IMR-90 (cell line): ENCODE measurements at regions not wholly inside any gene's neighbourhood (a gene's known extent, or its start where the extent isn't known, plus 50 kb on each side); places are given as distances from the start of the nearest gene placed in this dataset.

ENCODE experiments used
- ATAC-seq: fragments of 200-7000 bp; cut with Tn5 transposase; 2 replicates; pipeline ENCODE4 v1.9.1; 2020; ENCODE audit warnings: low read depth, mild to moderate bottlenecking, moderate library complexity
- BruUV-seq: library from RNA; stranded (reverse); fragments of 400-500 nt; replicated peaks from 2 replicates; lab custom pipeline; 2021; lab: Mats Ljungman, UMichigan
- CTCF ChIA-PET: fragments of 300-600 bp; formaldehyde crosslinking; extraction: SDS; loops from one replicate; lab custom pipeline; 2021; ENCODE audit warnings: antibody characterized with exemption; lab: Yijun Ruan, JAX
- POLR2A ChIA-PET: fragments of 300-600 bp; sonication (Branson Sonifier 250); formaldehyde crosslinking; loops from one replicate; lab custom pipeline; 2022; ENCODE audit warnings: antibody characterized with exemption; ENCODE audit not compliant: unreplicated experiment; lab: Charles Lee
- DNase-seq: peaks from one replicate; pipeline ENCODE4 v3.0.0; 2013
- H2AFZ ChIP-seq: replicated peaks from 2 replicates; pipeline ENCODE3; 2013; ENCODE audit warnings: low read length, mild to moderate bottlenecking; ENCODE audit not compliant: poor library complexity
- H2AK5ac ChIP-seq: 2 replicates; pipeline ENCODE4 v1.6.1; 2013; ENCODE audit warnings: low read depth, low read length, inconsistent platforms
- H2AK9ac ChIP-seq: replicated peaks from 2 replicates; pipeline ENCODE3; 2013; ENCODE audit warnings: mild to moderate bottlenecking, low read depth, low read length, moderate library complexity; ENCODE audit not compliant: poor library complexity
- H2BK120ac ChIP-seq: 2 replicates; pipeline ENCODE4 v1.6.1; 2013; ENCODE audit warnings: low read depth, low read length, inconsistent platforms
- H2BK15ac ChIP-seq: 3 replicates; pipeline ENCODE4 v1.6.1; 2013; ENCODE audit warnings: low read depth, low read length, inconsistent platforms
- H2BK20ac ChIP-seq: 2 replicates; pipeline ENCODE4 v1.6.1; 2013; ENCODE audit warnings: low read depth, mild to moderate bottlenecking, inconsistent platforms, low read length, moderate library complexity
- H2BK5ac ChIP-seq: 2 replicates; pipeline ENCODE4 v1.6.1; 2013; ENCODE audit warnings: mild to moderate bottlenecking, low read depth, low read length, inconsistent platforms; ENCODE audit not compliant: poor library complexity, severe bottlenecking
- H3K14ac ChIP-seq: replicated peaks from 2 replicates; pipeline ENCODE4 v1.6.1; 2013; ENCODE audit warnings: low read depth, low read length, inconsistent platforms
- H3K18ac ChIP-seq: 2 replicates; pipeline ENCODE4 v1.6.1; 2013; ENCODE audit warnings: low read depth, low read length, control low read depth
- H3K23ac ChIP-seq: 2 replicates; pipeline ENCODE4 v1.6.1; 2013; ENCODE audit warnings: low read depth, low read length, inconsistent platforms
- H3K27ac ChIP-seq: 2 replicates; pipeline ENCODE4 v1.5.1; 2013; ENCODE audit warnings: mild to moderate bottlenecking, control low read depth, low read length; ENCODE audit not compliant: insufficient read depth
- H3K27me3 ChIP-seq: 2 replicates; pipeline ENCODE4 v1.6.1; 2013; ENCODE audit warnings: low read length; ENCODE audit not compliant: control insufficient read depth, insufficient read depth
- H3K36me3 ChIP-seq: 2 replicates; pipeline ENCODE4 v1.6.1; 2013; ENCODE audit warnings: low read length, mixed read lengths; ENCODE audit not compliant: control insufficient read depth, insufficient read depth
- H3K4ac ChIP-seq: 2 replicates; pipeline ENCODE4 v1.6.1; 2013; ENCODE audit warnings: low read depth, low read length, inconsistent platforms
- H3K4me1 ChIP-seq: 2 replicates; pipeline ENCODE4 v1.6.1; 2013; ENCODE audit warnings: low read length, mixed read lengths; ENCODE audit not compliant: control insufficient read depth, insufficient read depth
- H3K4me2 ChIP-seq: 2 replicates; pipeline ENCODE4 v1.6.1; 2013; ENCODE audit warnings: low read depth, mild to moderate bottlenecking, control low read depth, low read length, moderate library complexity
- H3K4me3 ChIP-seq: 2 replicates; pipeline ENCODE4 v1.5.1; 2013; ENCODE audit warnings: low read depth, mild to moderate bottlenecking, control low read depth, low read length, moderate library complexity; ENCODE audit not compliant: insufficient read depth
- H3K56ac ChIP-seq: 2 replicates; pipeline ENCODE4 v1.6.1; 2013; ENCODE audit warnings: low read length, inconsistent platforms; ENCODE audit not compliant: insufficient read depth; ENCODE audit errors: extremely low read depth
- H3K79me1 ChIP-seq, 2 experiments: 2 replicates each; pipeline ENCODE4 v1.6.1; 2013; ENCODE audit warnings: low read length in 2 of 2, inconsistent platforms in 1 of 2, low read depth in 1 of 2
- H3K9ac ChIP-seq: 2 replicates; pipeline ENCODE4 v1.6.1; 2013; ENCODE audit warnings: low read depth, low read length, control low read depth
- H3K9me1 ChIP-seq: 2 replicates; pipeline ENCODE4 v1.6.1; 2013; ENCODE audit warnings: low read length, inconsistent platforms; ENCODE audit not compliant: insufficient read depth
- H3K9me3 ChIP-seq: 2 replicates; pipeline ENCODE4 v1.6.1; 2013; ENCODE audit warnings: low read length; ENCODE audit not compliant: control insufficient read depth, insufficient read depth
- H4K20me1 ChIP-seq: 2 replicates; pipeline ENCODE4 v1.6.1; 2013; ENCODE audit warnings: low read length, inconsistent platforms; ENCODE audit not compliant: insufficient read depth
- H4K5ac ChIP-seq: 2 replicates; pipeline ENCODE4 v1.6.1; 2013; ENCODE audit warnings: mild to moderate bottlenecking, low read depth, low read length, control low read depth
- H4K8ac ChIP-seq, 2 experiments: 2 replicates each; pipeline ENCODE4 v1.6.1; 2013; ENCODE audit warnings: low read depth in 2 of 2, low read length in 2 of 2, control low read depth in 1 of 2, inconsistent platforms in 1 of 2
- H4K91ac ChIP-seq: 2 replicates; pipeline ENCODE4 v1.6.1; 2013; ENCODE audit warnings: low read depth, low read length, inconsistent platforms; ENCODE audit not compliant: insufficient read depth
- MAZ ChIP-seq: IDR thresholded peaks from 2 replicates; pipeline ENCODE4 v1.6.1; 2012; ENCODE audit warnings: low read depth, mild to moderate bottlenecking, low read length, improper control_type of control experiment, moderate library complexity, borderline replicate concordance
- NFE2L2 ChIP-seq: fragments of 150-350 bp; IDR thresholded peaks from 2 replicates; pipeline ENCODE4 v1.6.1; 2016; ENCODE audit warnings: low read depth, mild to moderate bottlenecking, low read length
- POLR2A ChIP-seq: IDR thresholded peaks from 2 replicates; pipeline ENCODE4 v1.6.1; 2012; ENCODE audit warnings: mild to moderate bottlenecking, low read depth, low read length
- RAD21 ChIP-seq: IDR thresholded peaks from 2 replicates; pipeline ENCODE4 v1.6.1; 2012; ENCODE audit warnings: low read length, improper control_type of control experiment
- USF2 ChIP-seq: fragments of 150-350 bp; IDR thresholded peaks from 2 replicates; pipeline ENCODE4 v1.6.1; 2017; ENCODE audit warnings: mild to moderate bottlenecking, antibody characterized with exemption, low read length, low read depth
- WGBS, 2 experiments: methylation state at CpG; one replicate each; pipeline versions ENCODE4 v1.1.5 to v1.1.7; 2013; ENCODE audit warnings: missing lambda C conversion rate in 2 of 2; ENCODE audit not compliant: insufficient read length in 1 of 2; ENCODE audit errors: extremely low coverage in 2 of 2; 5-methylcytosine and 5-hydroxymethylcytosine counted together
- dilution Hi-C: fragments of 300-500 bp; cut with HindIII; formaldehyde crosslinking; loops from one replicate; pipeline ENCODE4 v1.14.3; 2018; ENCODE audit warnings: low sequenced_read_pairs; ENCODE audit not compliant: unreplicated experiment
- in situ Hi-C: fragments of 300-500 bp; cut with MboI; formaldehyde crosslinking; loops from 3 replicates; pipeline ENCODE4 v1.14.3; 2019; ENCODE audit warnings: low sequenced_read_pairs, inconsistent platforms, mixed read lengths
- intact Hi-C: fragments of 100-400 bp; cut with micrococcal nuclease; formaldehyde crosslinking; loops from 2 replicates; pipeline ENCODE4 v1.10.0; 2022

DNA sequence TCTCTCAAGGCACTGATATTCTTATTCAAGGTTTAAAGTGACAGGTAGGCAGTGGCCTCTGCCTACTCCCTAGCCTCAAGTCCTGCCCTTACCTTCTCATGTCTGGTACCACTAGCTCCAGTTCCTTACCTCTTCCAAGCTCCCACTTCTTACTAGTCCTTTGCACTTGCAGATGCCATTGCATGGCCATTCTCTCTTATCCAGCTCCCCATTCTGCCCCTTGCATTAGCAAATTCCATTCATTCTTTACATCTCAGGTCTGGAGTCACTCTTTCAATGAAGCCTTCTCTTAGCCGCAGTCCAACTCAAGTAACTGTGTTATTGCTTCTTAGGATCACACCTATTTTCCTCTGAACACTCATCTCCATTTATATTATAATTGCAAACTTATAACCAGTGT, 807.1 kb downstream of the EDEM1 start:
- H3K4me2 ChIP-seq, result no peak overlapping the region
- H3K23ac ChIP-seq, result no peak overlapping the region
- no peak overlapping the region for H2AK9ac ChIP-seq
- WGBS, 2 experiments, result no CpG with 5 or more reads among the region's 1 CpG
- H3K36me3 ChIP-seq, result no peaks in the 10 kb centered on the region
- BruUV-seq, result no TSS peak
- no peak overlapping the region for H2BK5ac ChIP-seq
- H3K18ac ChIP-seq, result no peak overlapping the region
- H3K9me3 ChIP-seq, result peaks cover 5% of the 10 kb centered on the region
- no peak overlapping the region for H4K8ac ChIP-seq
- no peak overlapping the region for H2AK5ac ChIP-seq
- H3K79me1 ChIP-seq, result no peaks in the 10 kb centered on the region
- H4K20me1 ChIP-seq, result no peaks in the 10 kb centered on the region
- no peak overlapping the region for H4K5ac ChIP-seq
- H2BK20ac ChIP-seq, result no peak overlapping the region
- dilution Hi-C loops (no loop called here), intact Hi-C loops (no loop called here), in situ Hi-C loops (no loop called here)
- H2AFZ ChIP-seq, result no peak overlapping the region
- no peak overlapping the region for H4K91ac ChIP-seq
- ChIA-PET CTCF (no interaction called here), POLR2A (no interaction called here)
- DNase-seq, result no peak
- H3K4ac ChIP-seq, result no peak overlapping the region
- no peaks in the 10 kb centered on the region for H3K27me3 ChIP-seq
- H2BK120ac ChIP-seq, result no peak overlapping the region
- TF ChIP-seq NFE2L2 (no peak), POLR2A (no peak), MAZ (no peak), RAD21 (no peak), USF2 (no peak)
- no peaks in the 10 kb centered on the region for H3K4me1 ChIP-seq
- no peaks in the 10 kb centered on the region for H3K9me1 ChIP-seq
- no peak overlapping the region for H2BK15ac ChIP-seq
- no peak overlapping the region for H3K27ac ChIP-seq
- H3K4me3 ChIP-seq, result no peak overlapping the region
- H3K9ac ChIP-seq, result no peak overlapping the region
- no peak overlapping the region for H3K14ac ChIP-seq
- no peak overlapping the region for H3K56ac ChIP-seq
- ATAC-seq, result no peak
